Stimulated activated CD4-positive, alpha-beta T cell treated with anti-CD3 and anti-CD28 coated beads, TNF-alpha, amount 100 ng/mL, for 4 hours (primary cell): ENCODE measurements at regions not wholly inside any gene's neighbourhood (a gene's known extent, or its start where the extent isn't known, plus 50 kb on each side); places are given as distances from the start of the nearest gene placed in this dataset.
"Not testable (repeated sequence)": the region's sequence is repeated elsewhere in the genome, so short reads cannot be mapped to it uniquely, and the experiment has no call there.

Experiments
- DNase-seq, 3 experiments: peaks; one replicate each; pipeline ENCODE4 v3.0.0-alpha.2; 2020; ENCODE audit warnings: low read depth in 3 of 3

- no peak for DNase-seq
Observed at GRCh38 chr4:3651267-3651845, 114.8 kb upstream of the ADRA2C start.

GRCh38 chr4:3649491-3649890, 116.7 kb upstream of the ADRA2C start:
- no peak for DNase-seq

- DNase-seq = no peak
Observed at GRCh38 chr4:3648731-3649130, 116.5 kb upstream of the LRPAP1 start.

- DNase-seq = no peak
Observed at GRCh38 chr4:3648195-3648594, 116.0 kb upstream of the LRPAP1 start.

- DNase-seq = no peak
Observed at GRCh38 chr4:3647421-3647820, 115.2 kb upstream of the LRPAP1 start.

- no peak for DNase-seq
Observed at GRCh38 chr4:3645711-3646679, 113.8 kb upstream of the LRPAP1 start.

- no peak for DNase-seq
Observed at GRCh38 chr4:3644849-3645627, 112.8 kb upstream of the LRPAP1 start.

- DNase-seq = no peak
Observed at GRCh38 chr4:3643518-3644433, 111.6 kb upstream of the LRPAP1 start.

GRCh38 chr4:3642806-3643517, 110.7 kb upstream of the LRPAP1 start:
- DNase-seq = no peak

- no peak for DNase-seq
Observed at GRCh38 chr4:3642056-3642630, 109.9 kb upstream of the LRPAP1 start.

GRCh38 chr4:3641501-3641900, 109.3 kb upstream of the LRPAP1 start:
- DNase-seq = no peak

- no peak for DNase-seq
Observed at GRCh38 chr4:3640587-3640962, 108.4 kb upstream of the LRPAP1 start.

GRCh38 chr4:3639613-3640586, 107.7 kb upstream of the LRPAP1 start:
- no peak for DNase-seq

- no peak for DNase-seq
Observed at GRCh38 chr4:3638080-3638795, 106.0 kb upstream of the LRPAP1 start.

GRCh38 chr4:3637326-3638016, 105.2 kb upstream of the LRPAP1 start:
- no peak for DNase-seq

- DNase-seq = no peak
Observed at GRCh38 chr4:3636646-3637320, 104.6 kb upstream of the LRPAP1 start.

GRCh38 chr4:3636020-3636419, 103.8 kb upstream of the LRPAP1 start:
- DNase-seq = not testable (repeated sequence)
